ENCODE measurements at regions not wholly inside any gene's neighbourhood (a gene's known extent, or its start where the extent isn't known, plus 50 kb on each side); places are given as distances from the start of the nearest gene placed in this dataset.

GRCh38 chr20:50308513-50309279, 118.1 kb downstream of the CEBPB start:
- Histone ChIP-seq H3K4me3 (ENCODE audit: low read length) (peak overlapping the region; percentile 29), H3K79me2 (ENCODE audit: low read length) (no peaks in the 10 kb centered on the region), H4K20me1 (ENCODE audit: low read length) (no peaks in the 10 kb centered on the region), H2AFZ (ENCODE audit: low read length) (peak overlapping the region; percentile 42), H3K4me1 (ENCODE audit: insufficient read depth, low read length) (peaks cover 57% of the 10 kb centered on the region), H3F3A (ENCODE audit: low read length, unreplicated experiment) (no peaks in the 10 kb centered on the region), H3K36me3 (ENCODE audit: low read depth, low read length) (no peaks in the 10 kb centered on the region), H3K27ac (ENCODE audit: low read length) (peak overlapping the region; percentile 89), H3K9me2 (replicated peaks; ENCODE audit: low read length) (no peaks in the 10 kb centered on the region), H3K4me2 (ENCODE audit: low read length) (peak overlapping the region; percentile 69), H3K27me3 (ENCODE audit: low read length) (no peaks in the 10 kb centered on the region), H3K9me3 (ENCODE audit: low read length) (no peaks in the 10 kb centered on the region), H3K9ac (ENCODE audit: low read length) (peak overlapping the region; percentile 68)
- TF ChIP-seq EZH2 (IDR thresholded peaks at IDR 0.05; ENCODE audit: low read length, unreplicated experiment): no peak
- no peak for TF ChIP-seq EZH2phosphoT487 (IDR thresholded peaks at IDR 0.05; ENCODE audit: borderline replicate concordance, low read length)
- no peak; the same call in 1 of the 2 replicates for TF ChIP-seq CTCF (conservative IDR thresholded peaks at IDR 0.05; ENCODE audit: low read depth, low read length)
- intact Hi-C loops (cut with micrococcal nuclease): loop anchor here (5.0 kb wide), 2 partner anchors 116 to 154 kb away; partner anchors contain the start of gene CEBPB
- ChIA-PET POLR2A (ENCODE audit: unreplicated experiment) (no interaction called here), CTCF (no interaction called here)
- DNase-seq (peak; percentile 96), ATAC-seq (peak; percentile 69)
- TSS peak; percentile 73 for BruUV-seq (replicated peaks)

- BruUV-seq (replicated peaks): no TSS peak
- Histone ChIP-seq H3K27me3 (ENCODE audit: low read length) (no peaks in the 10 kb centered on the region), H3K79me2 (ENCODE audit: low read length) (no peaks in the 10 kb centered on the region), H3K27ac (ENCODE audit: low read length) (peak overlapping the region; percentile 83), H2AFZ (ENCODE audit: low read length) (peak overlapping the region; percentile 27), H3K9me2 (replicated peaks; ENCODE audit: low read length) (no peaks in the 10 kb centered on the region), H3F3A (ENCODE audit: low read length, unreplicated experiment) (no peaks in the 10 kb centered on the region), H3K36me3 (ENCODE audit: low read depth, low read length) (no peaks in the 10 kb centered on the region), H4K20me1 (ENCODE audit: low read length) (no peaks in the 10 kb centered on the region), H3K4me2 (ENCODE audit: low read length) (peak overlapping the region; percentile 69), H3K4me3 (ENCODE audit: low read length) (peak overlapping the region; percentile 29; the same call in 1 of the 2 replicates), H3K4me1 (ENCODE audit: insufficient read depth, low read length) (peaks cover 58% of the 10 kb centered on the region), H3K9me3 (ENCODE audit: low read length) (no peaks in the 10 kb centered on the region), H3K9ac (ENCODE audit: low read length) (peak overlapping the region; percentile 68)
- ATAC-seq: no peak
- no peak for TF ChIP-seq EZH2 (IDR thresholded peaks at IDR 0.05; ENCODE audit: low read length, unreplicated experiment)
- intact Hi-C loops (cut with micrococcal nuclease): loop anchor here (5.0 kb wide), 2 partner anchors 117 to 153 kb away; partner anchors contain the start of gene CEBPB
- ChIA-PET POLR2A (ENCODE audit: unreplicated experiment) (no interaction called here), CTCF (no interaction called here)
- no peak for DNase-seq
Observed at GRCh38 chr20:50309280-50309763, 118.7 kb downstream of the CEBPB start.

GRCh38 chr20:50309764-50310672, 119.4 kb downstream of the CEBPB start:
- peak overlapping the region; percentile 69; the same call in 1 of the 2 replicates for H3K4me2 ChIP-seq (ENCODE audit: low read length)
- H4K20me1 ChIP-seq (ENCODE audit: low read length): no peaks in the 10 kb centered on the region
- ATAC-seq (no peak), DNase-seq (no peak)
- H3K9me2 ChIP-seq (replicated peaks; ENCODE audit: low read length): no peaks in the 10 kb centered on the region
- POLR2A ChIA-PET (ENCODE audit: unreplicated experiment): no interaction called here
- intact Hi-C loops (cut with micrococcal nuclease): loop anchor here (5.0 kb wide), 2 partner anchors 118 to 152 kb away; partner anchors contain the start of gene CEBPB
- BruUV-seq (replicated peaks): no TSS peak
- peak overlapping the region; percentile 83 for H3K27ac ChIP-seq (ENCODE audit: low read length)
- H3F3A ChIP-seq (ENCODE audit: low read length, unreplicated experiment): no peaks in the 10 kb centered on the region
- peaks cover 63% of the 10 kb centered on the region for H3K4me1 ChIP-seq (ENCODE audit: insufficient read depth, low read length)
- no peak overlapping the region for H2AFZ ChIP-seq (ENCODE audit: low read length)
- no peaks in the 10 kb centered on the region for H3K9me3 ChIP-seq (ENCODE audit: low read length)
- TF ChIP-seq EZH2phosphoT487 (IDR thresholded peaks at IDR 0.05; ENCODE audit: borderline replicate concordance, low read length) (no peak), CTCF (conservative IDR thresholded peaks at IDR 0.05; ENCODE audit: low read depth, low read length) (no peak), EZH2 (IDR thresholded peaks at IDR 0.05; ENCODE audit: low read length, unreplicated experiment) (no peak)
- H3K4me3 ChIP-seq (ENCODE audit: low read length): no peak overlapping the region
- no peaks in the 10 kb centered on the region for H3K79me2 ChIP-seq (ENCODE audit: low read length)
- CTCF ChIA-PET: no interaction called here
- H3K9ac ChIP-seq (ENCODE audit: low read length): peak overlapping the region; percentile 68
- H3K36me3 ChIP-seq (ENCODE audit: low read depth, low read length): no peaks in the 10 kb centered on the region
- no peaks in the 10 kb centered on the region for H3K27me3 ChIP-seq (ENCODE audit: low read length)
